ENCODE measurements at regions not wholly inside any gene's neighbourhood (a gene's known extent, or its start where the extent isn't known, plus 50 kb on each side); places are given as distances from the start of the nearest gene placed in this dataset.
"Not testable (repeated sequence)": the region's sequence is repeated elsewhere in the genome, so short reads cannot be mapped to it uniquely, and the experiment has no call there.

- no peak for DNase-seq
Observed at GRCh38 chr4:151564321-151564720, 155.3 kb downstream of the FHIP1A start.

DNA sequence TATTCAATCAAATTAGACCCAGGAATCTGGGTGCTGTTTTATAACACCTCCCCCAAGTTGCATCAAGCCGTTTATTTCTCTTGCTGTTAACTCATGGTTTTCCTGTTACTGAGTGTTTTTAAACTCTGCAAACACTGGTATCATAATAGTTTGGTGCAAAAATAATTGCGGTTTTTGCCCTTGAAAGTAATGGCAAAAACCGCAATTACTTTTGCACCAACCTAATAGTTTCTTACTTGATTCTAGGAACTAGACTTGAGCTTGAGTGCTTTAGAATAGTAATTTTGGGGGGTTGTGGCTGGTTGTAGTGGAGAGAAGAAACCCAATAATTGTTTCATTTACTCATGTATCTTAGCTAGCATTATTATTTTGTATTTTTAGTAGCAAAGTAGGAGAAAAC lies 156.6 kb downstream of the FHIP1A start:
- no peak for DNase-seq

- DNase-seq = no peak
Observed at GRCh38 chr4:151566053-151566452, 157.1 kb downstream of the FHIP1A start.

DNA sequence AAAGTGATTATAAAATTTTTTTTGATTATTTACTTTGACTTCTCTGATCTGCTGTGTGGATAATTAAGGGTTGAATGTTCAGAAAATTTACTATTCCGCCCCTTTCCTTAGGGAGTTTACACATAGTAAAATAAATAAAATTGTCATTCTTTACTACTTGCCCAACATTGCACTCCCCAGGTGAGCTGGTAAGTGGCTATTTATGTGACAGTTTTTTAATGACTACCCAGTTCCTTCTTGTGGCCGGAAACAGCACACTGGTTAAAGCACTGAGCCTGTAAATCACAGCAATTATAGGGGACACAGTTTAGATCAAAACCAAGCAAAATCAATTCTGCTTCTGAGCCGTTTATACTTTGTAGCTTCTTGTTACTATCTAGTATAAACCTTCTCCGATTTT lies 158.1 kb downstream of the FHIP1A start:
- no peak for DNase-seq

DNA sequence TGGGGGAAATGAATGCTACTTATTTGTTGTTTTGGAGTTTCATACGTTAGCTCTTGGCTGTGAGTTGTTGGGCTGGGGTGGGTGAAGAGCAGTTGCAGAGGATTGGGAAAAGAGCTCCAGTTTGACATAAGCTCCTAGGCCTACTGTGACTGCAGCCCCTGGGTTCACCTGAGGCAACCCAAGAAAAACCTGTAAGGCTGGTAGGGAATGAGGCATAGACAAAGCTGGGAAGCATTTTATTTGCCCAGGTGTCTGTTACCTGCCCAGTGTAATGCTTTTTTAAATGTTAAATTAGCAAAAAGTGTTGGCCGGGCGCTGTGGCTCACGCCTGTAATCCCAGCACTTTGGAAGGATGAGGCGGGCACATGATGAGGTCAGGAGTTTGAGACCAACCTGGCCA lies 160.0 kb downstream of the FHIP1A start:
- DNase-seq = no peak

DNA sequence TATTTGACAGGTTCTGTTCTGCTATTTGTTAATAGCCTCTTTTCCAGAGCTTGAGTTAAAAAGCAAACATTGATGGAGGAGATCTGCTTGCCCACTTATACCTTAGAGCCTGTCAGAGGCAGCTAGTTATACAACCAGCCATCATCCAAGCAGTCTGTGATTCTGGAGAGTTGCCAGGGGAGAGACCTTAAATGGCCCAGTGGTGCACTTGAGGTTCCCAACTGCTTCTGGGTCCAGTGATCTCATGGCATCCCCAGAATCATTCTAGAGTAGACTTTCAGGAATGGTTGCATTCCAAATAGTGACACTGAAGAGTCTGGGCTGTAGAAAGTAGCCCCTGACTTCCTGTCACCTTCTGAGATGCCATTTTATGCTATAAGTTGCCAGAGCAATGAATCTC lies 160.7 kb downstream of the FHIP1A start:
- DNase-seq = no peak

DNA sequence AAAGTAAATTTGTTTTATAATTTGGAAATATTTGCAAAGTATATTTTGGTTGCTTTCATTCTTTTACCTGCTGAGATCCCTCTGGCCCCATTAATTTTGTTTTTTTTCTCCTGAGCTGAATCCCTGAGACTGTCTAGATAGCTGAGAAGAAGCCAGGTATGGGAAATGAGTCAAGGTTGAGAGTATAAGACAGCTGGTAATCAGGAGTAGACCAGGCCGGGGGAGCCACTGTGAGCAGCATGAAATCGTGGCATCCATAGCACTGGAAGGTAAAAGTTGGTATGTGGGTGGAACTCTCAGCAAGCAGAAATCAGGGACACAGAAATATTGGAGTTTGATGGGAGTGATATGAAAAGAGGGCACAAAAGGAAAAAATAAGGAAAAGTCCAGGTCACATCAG lies 164.5 kb downstream of the FHIP1A start:
- no peak for DNase-seq

GRCh38 chr4:151573945-151574344 lies 165.0 kb downstream of the FHIP1A start:
- no peak for DNase-seq

GRCh38 chr4:151574968-151575367 lies 166.0 kb downstream of the FHIP1A start:
- no peak for DNase-seq

GRCh38 chr4:151575646-151576045 lies 166.7 kb downstream of the FHIP1A start:
- DNase-seq = no peak

- DNase-seq = no peak
Observed at GRCh38 chr4:151576627-151577026, 167.7 kb downstream of the FHIP1A start.

GRCh38 chr4:151581570-151581969 lies 172.6 kb downstream of the FHIP1A start:
- DNase-seq = peak; percentile 50

DNA sequence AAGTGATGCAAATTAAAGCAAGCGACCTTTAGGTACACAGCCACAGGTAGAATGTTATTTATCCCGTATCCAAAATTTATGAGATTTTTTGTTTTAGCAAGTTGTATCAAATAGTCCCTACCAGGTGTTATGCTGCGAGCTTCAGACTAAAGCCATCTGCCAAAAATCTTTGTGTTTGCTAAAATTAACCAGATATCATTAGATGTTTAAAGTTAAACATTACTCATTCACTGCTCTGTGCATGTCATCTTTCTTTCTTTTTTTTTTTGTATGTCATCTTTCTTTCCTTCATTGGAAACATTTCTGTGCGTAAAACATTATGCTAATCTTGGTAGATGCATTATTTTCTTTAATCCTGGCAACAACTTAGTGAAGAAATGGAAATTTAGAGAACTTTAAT lies 173.1 kb downstream of the FHIP1A start:
- no peak for DNase-seq

DNA sequence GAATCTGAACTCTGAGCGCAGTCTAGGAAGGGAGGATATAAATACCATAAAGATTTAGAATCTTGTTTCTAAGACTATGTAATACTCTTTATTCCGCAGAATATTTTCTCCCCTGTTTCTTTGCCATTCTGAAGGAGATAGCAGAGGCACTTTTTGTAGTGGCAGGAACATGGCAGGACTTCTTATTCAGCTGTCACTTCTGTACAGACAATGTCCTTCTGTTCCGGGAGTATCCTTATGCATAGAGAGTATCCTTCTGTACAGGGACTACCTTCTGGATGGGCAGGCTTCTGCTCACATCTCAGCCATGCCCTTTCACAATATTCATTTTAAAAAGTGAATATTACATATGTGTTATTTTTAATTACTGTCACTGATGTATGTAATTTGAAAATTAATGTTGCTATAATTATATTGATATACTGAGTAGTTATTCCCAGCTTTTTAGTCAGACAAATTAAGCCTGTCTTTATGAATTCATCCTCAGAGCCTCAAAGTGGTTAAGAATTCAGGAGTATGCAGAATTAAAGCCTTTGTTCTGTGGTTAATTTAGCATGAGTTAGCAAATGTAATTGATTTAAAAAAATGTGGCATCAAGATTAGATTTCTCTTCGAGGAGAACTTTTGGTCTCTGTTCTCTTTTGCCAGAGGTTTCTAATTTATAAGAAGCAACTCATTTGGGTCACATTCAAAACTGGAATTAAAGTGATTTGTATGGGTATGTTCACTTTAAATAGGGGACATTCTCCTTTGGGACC lies 174.4 kb downstream of the FHIP1A start:
- no peak for DNase-seq

DNA sequence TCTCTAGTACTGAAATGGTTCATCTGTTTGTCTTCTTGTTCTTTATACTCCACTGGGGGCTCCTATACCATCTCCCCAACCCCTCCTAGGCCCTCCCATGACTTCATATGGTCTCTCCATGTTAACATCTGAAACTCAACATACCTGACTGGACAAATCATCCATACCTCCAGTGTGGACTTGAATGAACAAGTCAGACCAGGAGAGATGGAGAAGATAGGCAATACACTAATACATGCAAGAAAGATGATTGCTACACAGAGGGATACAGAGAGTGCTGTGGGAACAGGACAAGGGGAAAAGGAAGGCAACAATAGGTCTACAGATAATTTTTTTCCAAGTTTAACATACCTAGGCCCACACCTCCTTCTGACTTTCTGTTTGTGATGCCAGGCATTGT lies 175.1 kb downstream of the FHIP1A start:
- no peak for DNase-seq

- not testable (repeated sequence) for DNase-seq
Observed at GRCh38 chr4:151595629-151596028, 165.2 kb downstream of the GATB start.

DNA sequence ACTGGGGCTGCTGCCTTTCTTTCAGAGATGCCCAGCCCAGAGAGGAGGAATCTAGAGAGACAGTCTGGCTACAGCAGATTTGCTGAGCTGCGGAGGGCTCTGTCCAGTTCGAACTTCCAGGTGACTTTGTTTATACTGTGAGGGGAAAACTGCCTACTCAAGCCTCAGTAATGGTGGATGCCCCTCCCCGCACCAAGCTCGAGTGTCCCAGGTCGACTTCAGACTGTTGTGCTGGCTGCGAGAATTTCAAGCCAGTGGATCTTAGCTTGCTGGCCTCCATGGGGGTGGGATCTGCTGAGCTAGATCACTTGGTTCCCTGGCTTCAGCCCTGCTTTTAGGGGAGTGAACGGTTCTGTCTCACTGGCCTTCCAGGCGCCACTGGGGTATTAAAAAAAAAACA lies 163.1 kb downstream of the GATB start:
- not testable (repeated sequence) for DNase-seq

GRCh38 chr4:151599863-151600262 lies 160.9 kb downstream of the GATB start:
- no peak for DNase-seq

- no peak for DNase-seq
Observed at GRCh38 chr4:151600432-151600831, 160.4 kb downstream of the GATB start.

- no peak for DNase-seq
Observed at GRCh38 chr4:151603377-151603776, 157.4 kb downstream of the GATB start.

DNA sequence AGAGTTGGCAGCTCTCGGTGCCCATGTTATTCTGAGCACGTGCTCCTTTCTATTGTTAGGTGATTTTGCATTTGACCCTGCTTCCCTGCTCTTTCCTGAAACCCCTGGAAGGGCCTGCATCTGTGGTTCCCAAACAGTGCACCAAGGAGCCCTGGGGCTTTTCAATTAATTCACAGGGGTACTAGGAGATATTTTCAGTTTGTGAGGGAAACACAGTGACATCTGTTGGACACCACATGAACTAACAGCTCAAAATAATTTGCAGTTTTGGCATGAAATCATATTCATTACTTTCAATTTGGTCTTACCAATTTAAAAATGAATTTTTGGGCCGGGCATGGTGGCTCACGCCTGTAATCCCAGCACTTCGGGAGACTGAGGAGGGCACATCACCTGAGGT lies 156.6 kb downstream of the GATB start:
- no peak for DNase-seq

GRCh38 chr4:151605215-151605614 lies 155.6 kb downstream of the GATB start:
- no peak for DNase-seq

- DNase-seq = no peak
Observed at GRCh38 chr4:151606061-151606460, 154.7 kb downstream of the GATB start.

GRCh38 chr4:151610229-151610628 lies 150.6 kb downstream of the GATB start:
- no peak for DNase-seq

GRCh38 chr4:151611960-151612359 lies 148.8 kb downstream of the GATB start:
- no peak for DNase-seq

All from NCI-H1105 (cell line).